ENCODE measurements at regions not wholly inside any gene's neighbourhood (a gene's known extent, or its start where the extent isn't known, plus 50 kb on each side); places are given as distances from the start of the nearest gene placed in this dataset.
A peak's percentile ranks its signal among the peaks of the same experiment; 100 is the strongest.

DNA sequence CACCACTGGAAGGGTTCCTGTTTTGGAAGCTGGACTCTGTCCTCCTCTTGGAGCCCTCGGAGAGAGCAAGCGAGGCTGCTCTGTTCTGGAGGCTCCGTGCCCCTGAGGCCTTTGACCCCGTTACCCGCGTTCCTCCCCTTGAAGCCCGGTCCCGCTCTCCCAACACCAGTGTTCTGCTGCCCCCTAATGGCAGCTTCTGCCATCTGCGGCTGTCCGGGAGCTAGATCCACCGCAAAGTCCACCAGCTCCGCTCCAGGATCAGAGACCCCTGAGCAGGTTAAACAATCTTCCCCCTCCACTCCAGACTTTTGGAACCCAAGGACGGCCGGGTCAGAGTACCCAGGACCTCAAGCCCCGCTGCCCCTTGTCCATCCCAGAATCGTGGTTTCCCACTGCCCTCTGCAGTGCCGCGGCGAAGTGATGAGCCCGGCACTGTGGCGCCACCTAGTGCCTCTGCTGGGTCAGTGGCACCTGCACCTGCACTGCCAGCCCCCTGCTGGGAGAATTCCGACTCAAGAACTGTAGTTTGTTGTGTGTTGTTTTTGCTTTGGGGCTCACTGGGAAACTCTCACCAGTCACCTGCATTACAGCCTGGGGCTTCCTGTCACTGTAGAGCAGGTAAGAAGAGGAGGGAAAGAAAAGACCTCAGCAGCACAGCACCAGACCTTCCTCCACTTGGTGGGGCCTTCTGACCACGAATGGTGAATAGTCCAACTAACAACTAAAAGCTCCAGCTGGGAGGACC lies 63.5 kb upstream of the NFASC start (continued):
- TF ChIP-seq, protein P1, sequence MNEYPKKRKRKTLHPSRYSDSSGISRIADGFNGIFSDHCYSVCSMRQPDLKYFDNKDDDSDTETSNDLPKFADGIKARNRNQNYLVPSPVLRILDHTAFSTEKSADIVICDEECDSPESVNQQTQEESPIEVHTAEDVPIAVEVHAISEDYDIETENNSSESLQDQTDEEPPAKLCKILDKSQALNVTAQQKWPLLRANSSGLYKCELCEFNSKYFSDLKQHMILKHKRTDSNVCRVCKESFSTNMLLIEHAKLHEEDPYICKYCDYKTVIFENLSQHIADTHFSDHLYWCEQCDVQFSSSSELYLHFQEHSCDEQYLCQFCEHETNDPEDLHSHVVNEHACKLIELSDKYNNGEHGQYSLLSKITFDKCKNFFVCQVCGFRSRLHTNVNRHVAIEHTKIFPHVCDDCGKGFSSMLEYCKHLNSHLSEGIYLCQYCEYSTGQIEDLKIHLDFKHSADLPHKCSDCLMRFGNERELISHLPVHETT (CRISPR knock-in tag; conservative IDR thresholded peaks at IDR 0.05 in 1 of 2, IDR thresholded peaks at IDR 0.05 in 1 of 2) = no peak
- TF ChIP-seq, protein P2, sequence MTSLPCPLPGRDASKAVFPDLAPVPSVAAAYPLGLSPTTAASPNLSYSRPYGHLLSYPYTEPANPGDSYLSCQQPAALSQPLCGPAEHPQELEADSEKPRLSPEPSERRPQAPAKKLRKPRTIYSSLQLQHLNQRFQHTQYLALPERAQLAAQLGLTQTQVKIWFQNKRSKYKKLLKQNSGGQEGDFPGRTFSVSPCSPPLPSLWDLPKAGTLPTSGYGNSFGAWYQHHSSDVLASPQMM (CRISPR knock-in tag; IDR thresholded peaks at IDR 0.05) = no peak
- TF ChIP-seq BRD4 (IDR thresholded peaks at IDR 0.05) (no peak), HDAC2 (IDR thresholded peaks at IDR 0.05) (peak; percentile 85; the same call in 1 of the 2 replicates), ZZZ3 (IDR thresholded peaks at IDR 0.05) (no peak; the same call in 1 of the 2 replicates), RBM14 (IDR thresholded peaks at IDR 0.05; ENCODE audit: borderline replicate concordance, insufficient read depth, low read depth, low read length) (no peak), DDX20 (tag; IDR thresholded peaks at IDR 0.05; ENCODE audit: low read depth) (no peak), TRIM24 (IDR thresholded peaks at IDR 0.05) (0 out of 4 replicates have a peak, but pooled peaks of 1 of the 2 experiments have one; percentile 26), KLF16 (IDR thresholded peaks at IDR 0.05) (peak; percentile 80), ZNF184 (CRISPR knock-in tag; IDR thresholded peaks at IDR 0.05) (no peak), SRSF3 (IDR thresholded peaks at IDR 0.05; ENCODE audit: insufficient read depth, low read length) (no peak), ARID1B (IDR thresholded peaks at IDR 0.05) (peak; percentile 49), CXXC5 (CRISPR knock-in tag; IDR thresholded peaks at IDR 0.05) (peak; percentile 50), ZNF282 (CRISPR knock-in tag; IDR thresholded peaks at IDR 0.05) (no peak), MYNN (IDR thresholded peaks at IDR 0.05) (no peak), MYNN (CRISPR knock-in tag; IDR thresholded peaks at IDR 0.05) (no peak), ZC3H4 (CRISPR knock-in tag; IDR thresholded peaks at IDR 0.05; ENCODE audit: borderline replicate concordance) (no peak), CREBBP (IDR thresholded peaks at IDR 0.05; ENCODE audit: low read depth, low read length) (no peak), HMG20A (CRISPR knock-in tag; conservative IDR thresholded peaks at IDR 0.05) (no peak)
- TF ChIP-seq, protein P3, sequence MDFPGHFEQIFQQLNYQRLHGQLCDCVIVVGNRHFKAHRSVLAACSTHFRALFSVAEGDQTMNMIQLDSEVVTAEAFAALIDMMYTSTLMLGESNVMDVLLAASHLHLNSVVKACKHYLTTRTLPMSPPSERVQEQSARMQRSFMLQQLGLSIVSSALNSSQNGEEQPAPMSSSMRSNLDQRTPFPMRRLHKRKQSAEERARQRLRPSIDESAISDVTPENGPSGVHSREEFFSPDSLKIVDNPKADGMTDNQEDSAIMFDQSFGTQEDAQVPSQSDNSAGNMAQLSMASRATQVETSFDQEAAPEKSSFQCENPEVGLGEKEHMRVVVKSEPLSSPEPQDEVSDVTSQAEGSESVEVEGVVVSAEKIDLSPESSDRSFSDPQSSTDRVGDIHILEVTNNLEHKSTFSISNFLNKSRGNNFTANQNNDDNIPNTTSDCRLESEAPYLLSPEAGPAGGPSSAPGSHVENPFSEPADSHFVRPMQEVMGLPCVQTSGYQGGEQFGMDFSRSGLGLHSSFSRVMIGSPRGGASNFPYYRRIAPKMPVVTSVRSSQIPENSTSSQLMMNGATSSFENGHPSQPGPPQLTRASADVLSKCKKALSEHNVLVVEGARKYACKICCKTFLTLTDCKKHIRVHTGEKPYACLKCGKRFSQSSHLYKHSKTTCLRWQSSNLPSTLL (IDR thresholded peaks at IDR 0.05) = no peak
- TF ChIP-seq, protein P4, sequence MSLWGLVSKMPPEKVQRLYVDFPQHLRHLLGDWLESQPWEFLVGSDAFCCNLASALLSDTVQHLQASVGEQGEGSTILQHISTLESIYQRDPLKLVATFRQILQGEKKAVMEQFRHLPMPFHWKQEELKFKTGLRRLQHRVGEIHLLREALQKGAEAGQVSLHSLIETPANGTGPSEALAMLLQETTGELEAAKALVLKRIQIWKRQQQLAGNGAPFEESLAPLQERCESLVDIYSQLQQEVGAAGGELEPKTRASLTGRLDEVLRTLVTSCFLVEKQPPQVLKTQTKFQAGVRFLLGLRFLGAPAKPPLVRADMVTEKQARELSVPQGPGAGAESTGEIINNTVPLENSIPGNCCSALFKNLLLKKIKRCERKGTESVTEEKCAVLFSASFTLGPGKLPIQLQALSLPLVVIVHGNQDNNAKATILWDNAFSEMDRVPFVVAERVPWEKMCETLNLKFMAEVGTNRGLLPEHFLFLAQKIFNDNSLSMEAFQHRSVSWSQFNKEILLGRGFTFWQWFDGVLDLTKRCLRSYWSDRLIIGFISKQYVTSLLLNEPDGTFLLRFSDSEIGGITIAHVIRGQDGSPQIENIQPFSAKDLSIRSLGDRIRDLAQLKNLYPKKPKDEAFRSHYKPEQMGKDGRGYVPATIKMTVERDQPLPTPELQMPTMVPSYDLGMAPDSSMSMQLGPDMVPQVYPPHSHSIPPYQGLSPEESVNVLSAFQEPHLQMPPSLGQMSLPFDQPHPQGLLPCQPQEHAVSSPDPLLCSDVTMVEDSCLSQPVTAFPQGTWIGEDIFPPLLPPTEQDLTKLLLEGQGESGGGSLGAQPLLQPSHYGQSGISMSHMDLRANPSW (CRISPR knock-in tag; IDR thresholded peaks at IDR 0.05) = no peak
